ENCODE measurements at regions not wholly inside any gene's neighbourhood (a gene's known extent, or its start where the extent isn't known, plus 50 kb on each side); places are given as distances from the start of the nearest gene placed in this dataset.

- Histone ChIP-seq H3K27ac (no peak overlapping the region), H3K79me2 (no peaks in the 10 kb centered on the region)
Measured at GRCh38 chr1:110770832-110771231, 96.1 kb upstream of the KCNA3 start.

GRCh38 chr1:110768605-110769004 is 93.9 kb upstream of the KCNA3 start:
- H3K27ac ChIP-seq: no peak overlapping the region
- H3K36me3 ChIP-seq (ENCODE audit: control insufficient read depth, insufficient read depth, low read length): no peaks in the 10 kb centered on the region
- H3K4me3 ChIP-seq (ENCODE audit: low read depth, low read length): no peak overlapping the region
- no peak for TF ChIP-seq CTCF (IDR thresholded peaks at IDR 0.05)
- no peaks in the 10 kb centered on the region for H3K27me3 ChIP-seq (ENCODE audit: control insufficient read depth, insufficient read depth, low read length)
- H2AFZ ChIP-seq: no peak overlapping the region
- no peak overlapping the region for H3K4me2 ChIP-seq (ENCODE audit: low read length)
- no peaks in the 10 kb centered on the region for H3K9me3 ChIP-seq (ENCODE audit: control insufficient read depth, low read length)
- H3K79me2 ChIP-seq: no peaks in the 10 kb centered on the region
- H3K4me1 ChIP-seq: no peaks in the 10 kb centered on the region
- H3K9ac ChIP-seq: no peak overlapping the region

More at GRCh38 chr1:110770832-110771231, 96.1 kb upstream of the KCNA3 start:
- H2AFZ ChIP-seq: no peak overlapping the region
- H3K4me3 ChIP-seq (ENCODE audit: low read depth, low read length): no peak overlapping the region
- H3K4me2 ChIP-seq (ENCODE audit: low read length): no peak overlapping the region
- TF ChIP-seq CTCF (IDR thresholded peaks at IDR 0.05): no peak
- no peaks in the 10 kb centered on the region for H3K4me1 ChIP-seq
- H3K9ac ChIP-seq: no peak overlapping the region
- no peaks in the 10 kb centered on the region for H3K27me3 ChIP-seq (ENCODE audit: control insufficient read depth, insufficient read depth, low read length)
- H3K9me3 ChIP-seq (ENCODE audit: control insufficient read depth, low read length): no peaks in the 10 kb centered on the region
- no peaks in the 10 kb centered on the region for H3K36me3 ChIP-seq (ENCODE audit: control insufficient read depth, insufficient read depth, low read length)

GRCh38 chr1:110766336-110766647 is 91.6 kb upstream of the KCNA3 start:
- H3K79me2 ChIP-seq: no peaks in the 10 kb centered on the region
- no peak overlapping the region for H3K27ac ChIP-seq
- no peaks in the 10 kb centered on the region for H3K36me3 ChIP-seq (ENCODE audit: control insufficient read depth, insufficient read depth, low read length)
- TF ChIP-seq CTCF (IDR thresholded peaks at IDR 0.05): no peak
- H3K4me1 ChIP-seq: no peaks in the 10 kb centered on the region
- no peak overlapping the region for H3K4me2 ChIP-seq (ENCODE audit: low read length)
- no peak overlapping the region for H2AFZ ChIP-seq
- H3K9ac ChIP-seq: no peak overlapping the region
- H3K9me3 ChIP-seq (ENCODE audit: control insufficient read depth, low read length): no peaks in the 10 kb centered on the region
- no peaks in the 10 kb centered on the region for H3K27me3 ChIP-seq (ENCODE audit: control insufficient read depth, insufficient read depth, low read length)
- H3K4me3 ChIP-seq (ENCODE audit: low read depth, low read length): no peak overlapping the region

- Histone ChIP-seq H3K27ac (no peak overlapping the region), H3K27me3 (ENCODE audit: control insufficient read depth, insufficient read depth, low read length) (no peaks in the 10 kb centered on the region), H3K4me3 (ENCODE audit: low read depth, low read length) (no peak overlapping the region), H2AFZ (no peak overlapping the region), H3K9me3 (ENCODE audit: control insufficient read depth, low read length) (no peaks in the 10 kb centered on the region), H3K4me1 (no peaks in the 10 kb centered on the region), H3K9ac (no peak overlapping the region), H3K4me2 (ENCODE audit: low read length) (no peak overlapping the region), H3K36me3 (ENCODE audit: control insufficient read depth, insufficient read depth, low read length) (no peaks in the 10 kb centered on the region), H3K79me2 (no peaks in the 10 kb centered on the region)
- peak; percentile 66 for TF ChIP-seq CTCF (IDR thresholded peaks at IDR 0.05)
Measured at GRCh38 chr1:110765640-110766335, 91.0 kb upstream of the KCNA3 start.

- H3K79me2 ChIP-seq: no peaks in the 10 kb centered on the region
- H3K4me3 ChIP-seq (ENCODE audit: low read depth, low read length): no peak overlapping the region
- H3K9ac ChIP-seq: no peak overlapping the region
- no peak for TF ChIP-seq CTCF (IDR thresholded peaks at IDR 0.05)
- H3K27me3 ChIP-seq (ENCODE audit: control insufficient read depth, insufficient read depth, low read length): no peaks in the 10 kb centered on the region
- no peaks in the 10 kb centered on the region for H3K9me3 ChIP-seq (ENCODE audit: control insufficient read depth, low read length)
- H2AFZ ChIP-seq: no peak overlapping the region
- no peak overlapping the region for H3K4me2 ChIP-seq (ENCODE audit: low read length)
- H3K36me3 ChIP-seq (ENCODE audit: control insufficient read depth, insufficient read depth, low read length): no peaks in the 10 kb centered on the region
- H3K4me1 ChIP-seq: no peaks in the 10 kb centered on the region
- H3K27ac ChIP-seq: no peak overlapping the region
Measured at GRCh38 chr1:110763149-110763548, 88.4 kb upstream of the KCNA3 start.
